HS-5 (cell line): ENCODE measurements at regions not wholly inside any gene's neighbourhood (a gene's known extent, or its start where the extent isn't known, plus 50 kb on each side); places are given as distances from the start of the nearest gene placed in this dataset.

Experiments used
- DNase-seq: peaks from one replicate; pipeline ENCODE4 v3.0.0-alpha.2; 2012; ENCODE audit warnings: low read depth

GRCh38 chr3:189502256-189502655 lies 128.9 kb upstream of the TP63 start:
- DNase-seq, result no peak

GRCh38 chr3:189502676-189503257 lies 128.4 kb upstream of the TP63 start:
- no peak for DNase-seq

DNA sequence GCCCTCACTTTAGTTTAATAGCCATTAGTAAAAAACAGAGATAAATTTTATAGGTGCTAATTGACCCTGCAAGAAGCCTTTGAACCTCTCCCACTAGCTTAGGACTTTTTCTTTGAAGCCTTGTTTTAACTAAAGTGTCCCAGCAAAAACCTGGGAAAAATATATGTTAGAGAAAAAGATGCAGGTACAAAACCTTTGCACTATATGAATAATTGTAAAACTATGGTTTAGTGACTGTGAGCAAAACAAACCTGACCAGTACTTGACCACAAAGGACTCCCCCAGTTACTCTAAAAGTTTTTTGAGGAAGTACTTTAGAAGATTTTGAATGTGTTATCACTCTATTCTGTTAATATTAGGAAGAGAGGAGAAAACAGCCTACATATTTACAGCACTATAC lies 123.3 kb upstream of the TP63 start:
- no peak for DNase-seq

GRCh38 chr3:189508784-189509501 lies 122.2 kb upstream of the TP63 start:
- DNase-seq, result no peak

DNA sequence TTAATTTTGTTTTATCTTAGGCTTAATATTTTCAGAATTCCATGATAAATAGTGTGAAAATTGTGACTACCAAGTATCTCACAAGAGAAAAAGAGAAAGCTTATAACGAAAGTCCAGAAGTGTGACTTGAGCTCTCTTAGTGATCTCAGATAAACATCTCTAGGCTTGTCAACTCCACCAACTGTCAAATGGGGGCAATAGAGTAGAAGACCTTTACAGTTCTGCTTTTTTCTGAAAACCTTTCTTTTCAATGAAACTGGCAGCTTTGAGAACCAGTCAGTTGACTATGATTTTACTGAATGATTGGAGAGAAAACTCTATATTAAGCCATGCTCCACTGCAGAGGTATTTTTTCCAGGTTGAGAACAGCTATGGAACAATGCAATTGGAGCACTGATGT lies 119.2 kb upstream of the TP63 start:
- no peak for DNase-seq

- DNase-seq, result no peak
Observed at GRCh38 chr3:189512821-189513220, 118.4 kb upstream of the TP63 start.

GRCh38 chr3:189513281-189514117 lies 117.7 kb upstream of the TP63 start:
- no peak for DNase-seq

- no peak for DNase-seq
Observed at GRCh38 chr3:189516039-189516438, 115.2 kb upstream of the TP63 start.

- DNase-seq, result no peak
Observed at GRCh38 chr3:189517981-189518380, 113.2 kb upstream of the TP63 start.

- no peak for DNase-seq
Observed at GRCh38 chr3:189519458-189519857, 111.7 kb upstream of the TP63 start.

GRCh38 chr3:189529468-189529867 lies 101.7 kb upstream of the TP63 start:
- DNase-seq, result no peak

GRCh38 chr3:189529889-189530471 lies 101.2 kb upstream of the TP63 start:
- no peak for DNase-seq

- no peak for DNase-seq
Observed at GRCh38 chr3:189530822-189531221, 100.4 kb upstream of the TP63 start.

DNA sequence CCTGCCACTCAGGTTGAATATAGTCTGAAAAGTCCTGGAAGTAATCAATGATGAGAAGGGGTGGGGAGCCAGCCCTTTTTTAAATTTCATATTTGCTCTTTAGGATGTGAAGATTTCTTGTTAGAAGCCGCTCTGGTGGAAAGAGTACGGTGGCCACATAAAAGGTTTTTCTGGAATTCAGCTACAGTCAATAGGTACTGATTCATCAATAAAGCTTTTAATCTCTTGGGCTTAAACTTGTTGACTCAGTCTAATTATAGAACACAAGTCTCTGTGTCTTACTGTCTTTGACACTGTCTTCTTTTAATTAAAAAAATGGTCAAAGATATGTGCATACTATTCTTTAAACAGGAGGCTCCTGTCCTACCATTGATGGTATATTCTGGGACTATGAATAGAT lies 99.9 kb upstream of the TP63 start:
- DNase-seq, result no peak

GRCh38 chr3:189534531-189534930 lies 96.7 kb upstream of the TP63 start:
- DNase-seq, result no peak

GRCh38 chr3:189537135-189537534 lies 94.1 kb upstream of the TP63 start:
- no peak for DNase-seq

DNA sequence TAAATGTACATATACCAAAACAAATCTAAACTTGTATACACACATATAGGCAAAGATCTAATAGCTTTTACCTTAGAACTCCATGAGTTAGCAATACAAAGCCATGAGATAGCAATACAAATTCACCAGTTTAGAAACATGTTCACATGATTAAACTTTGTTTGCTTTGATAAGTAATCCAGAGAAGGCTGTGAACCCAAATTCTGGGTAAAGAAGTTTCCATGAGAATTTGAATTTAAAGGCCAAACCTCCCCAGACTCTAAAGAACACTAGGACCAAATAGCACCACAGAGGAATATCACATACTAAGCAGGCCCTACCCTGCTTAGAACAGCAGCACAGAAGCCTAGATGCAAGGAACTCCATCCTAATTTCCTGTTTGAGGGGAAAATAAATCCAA lies 83.7 kb upstream of the TP63 start:
- no peak for DNase-seq

GRCh38 chr3:189548053-189548452 lies 83.1 kb upstream of the TP63 start:
- no peak for DNase-seq

GRCh38 chr3:189551007-189551406 lies 80.2 kb upstream of the TP63 start:
- no peak for DNase-seq

- no peak for DNase-seq
Observed at GRCh38 chr3:189554868-189555557, 76.2 kb upstream of the TP63 start.

GRCh38 chr3:189555558-189555881 lies 75.7 kb upstream of the TP63 start:
- DNase-seq, result no peak

DNA sequence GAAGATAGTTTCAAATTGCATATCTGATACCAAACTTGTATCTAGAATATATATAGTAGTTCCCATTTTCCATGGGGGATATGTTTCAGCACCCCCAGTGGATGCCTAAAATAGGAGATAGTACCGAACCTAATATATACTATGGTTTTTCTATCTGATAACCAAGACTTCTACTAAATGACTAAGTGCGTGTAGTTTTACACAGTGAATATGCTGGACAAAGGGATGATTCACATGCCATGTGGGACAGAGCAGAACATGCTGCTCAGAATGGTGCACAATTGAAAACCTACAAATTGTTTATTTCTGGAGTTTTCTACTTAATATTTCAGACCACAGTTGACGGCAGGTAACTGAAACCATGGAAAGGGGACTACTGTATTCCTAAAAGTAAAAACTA lies 73.4 kb upstream of the TP63 start:
- DNase-seq, result no peak
